Gastrocnemius medialis (tissue), 4 donors: ENCODE measurements at regions not wholly inside any gene's neighbourhood (a gene's known extent, or its start where the extent isn't known, plus 50 kb on each side); places are given as distances from the start of the nearest gene placed in this dataset.
A peak's percentile ranks its signal among the peaks of the same experiment; 100 is the strongest.

Source experiments
- ATAC-seq, 2 donors: fragments of 150-250 bp; one replicate each; pipeline ENCODE4 v1.9.1; 2016
- DNase-seq, 2 donors: peaks; one replicate each; pipeline ENCODE4 v3.0.0-alpha.2; 2019
- H3K27ac ChIP-seq, 4 donors: fragments of 200-600 bp; sonication (generic); 1 replicate in 1 of 4; 2 replicates in 3 of 4; pipeline ENCODE4 v1.5.1; 2016 to 2018; ENCODE audit warnings: mild to moderate bottlenecking in 2 of 4, moderate library complexity in 1 of 4
- H3K27me3 ChIP-seq, 3 donors: fragments of 200-600 bp; sonication (generic) in 2 of 3; 1 replicate in 1 of 3; 2 replicates in 2 of 3; pipeline versions ENCODE4 v1.5.1 to v1.6.0; 2016 to 2019; ENCODE audit warnings: mild to moderate bottlenecking in 1 of 3, moderate library complexity in 1 of 3
- H3K36me3 ChIP-seq, 2 donors: fragments of 200-600 bp; sonication (generic) in 1 of 2; one replicate each; pipeline ENCODE4 v1.5.1; 2017 to 2018
- H3K4me1 ChIP-seq, 2 donors: fragments of 200-600 bp; sonication (generic) in 1 of 2; one replicate each; pipeline ENCODE4 v1.5.1; 2016 to 2017; ENCODE audit warnings: mild to moderate bottlenecking in 2 of 2
- H3K4me3 ChIP-seq, 4 donors: fragments of 200-600 bp; sonication (generic) in 3 of 4; 1 replicate in 1 of 4; 2 replicates in 3 of 4; pipeline ENCODE4 v1.5.1; 2016 to 2019; ENCODE audit warnings: mild to moderate bottlenecking in 2 of 4
- H3K9me3 ChIP-seq, 3 donors: fragments of 200-600 bp; sonication (generic) in 2 of 3; 1 replicate in 1 of 3; 2 replicates in 2 of 3; pipeline ENCODE4 v1.5.1; 2016 to 2019
- POLR2A ChIP-seq, 2 donors: fragments of 450-650 bp; IDR thresholded peaks; one replicate each; pipeline ENCODE4 v1.6.1; 2017; ENCODE audit warnings: antibody characterized with exemption in 2 of 2, mild to moderate bottlenecking in 2 of 2, moderate library complexity in 2 of 2
- in situ Hi-C, 4 donors: fragments of 200-750 bp; cut with MboI; loops; one replicate each; pipeline versions ENCODE4 v1.15.0 to v1.8.0; 2017; ENCODE audit warnings: low sequenced_read_pairs in 4 of 4
- intact Hi-C: fragments of 100-400 bp; cut with DNase I; formaldehyde crosslinking; loops from one replicate; pipeline ENCODE4 v1.15.1; 2023; ENCODE audit warnings: low total_unique reads
- TF ChIP-seq, protein P1 (sequence below), 5 experiments: fragments of 450-650 bp in 3 of 5; fragments of 200-600 bp in 2 of 5; sonication (generic) in 2 of 5; IDR thresholded peaks in 4 of 5; conservative IDR thresholded peaks in 1 of 5; 1 replicate in 4 of 5; 2 replicates in 1 of 5; pipeline ENCODE4 v1.5.1; 2016 to 2019; ENCODE audit warnings: antibody characterized with exemption in 5 of 5, mild to moderate bottlenecking in 3 of 5, moderate library complexity in 3 of 5

DNA sequence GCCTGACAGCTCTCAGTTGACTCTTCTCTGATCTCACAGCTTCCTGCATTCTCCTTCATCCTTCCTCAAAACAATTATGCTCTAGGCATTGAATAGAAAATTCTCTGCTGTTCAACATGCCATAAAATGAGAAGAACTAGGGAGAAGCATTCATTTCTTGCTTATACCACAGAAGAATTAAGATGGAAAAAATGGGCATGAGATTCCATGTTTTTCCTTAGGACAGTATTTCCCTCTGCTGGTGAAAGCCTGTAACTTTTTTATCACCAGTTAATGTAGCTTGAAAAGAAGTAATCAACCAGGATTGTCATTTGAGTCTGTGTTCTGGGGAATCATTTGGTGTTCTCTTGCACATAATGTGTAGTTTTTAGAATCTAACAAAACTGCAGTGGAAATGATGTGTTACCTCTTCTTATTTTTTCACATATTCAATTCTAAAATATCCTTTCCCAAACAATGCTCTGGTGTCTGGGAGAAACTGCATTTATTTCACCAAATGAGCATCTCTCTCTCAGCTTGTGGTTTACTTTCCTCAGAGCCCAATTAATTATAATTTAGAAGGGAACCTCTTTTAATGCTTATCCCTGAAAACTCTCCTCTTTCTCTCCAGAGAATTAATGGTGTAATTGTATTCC lies 92.8 kb upstream of the DCBLD2 start:
- Histone ChIP-seq H3K4me1 (no peaks in the 10 kb centered on the region), H3K36me3 (no peaks in the 10 kb centered on the region), H3K27me3 (no peaks in the 10 kb centered on the region), H3K27ac (no peak overlapping the region), H3K9me3 (no peaks in the 10 kb centered on the region), H3K4me3 (no peak overlapping the region)
- in situ Hi-C loops (loop anchor here (5.0 to 10.0 kb wide), 3 partner anchors 177 to 389 kb away; no protein-coding TSS in a partner anchor), intact Hi-C loops (loop anchor here (1.0 to 5.0 kb wide), 2 partner anchors 92 to 177 kb away; partner anchors contain the start of gene DCBLD2)
- TF ChIP-seq, protein P1, sequence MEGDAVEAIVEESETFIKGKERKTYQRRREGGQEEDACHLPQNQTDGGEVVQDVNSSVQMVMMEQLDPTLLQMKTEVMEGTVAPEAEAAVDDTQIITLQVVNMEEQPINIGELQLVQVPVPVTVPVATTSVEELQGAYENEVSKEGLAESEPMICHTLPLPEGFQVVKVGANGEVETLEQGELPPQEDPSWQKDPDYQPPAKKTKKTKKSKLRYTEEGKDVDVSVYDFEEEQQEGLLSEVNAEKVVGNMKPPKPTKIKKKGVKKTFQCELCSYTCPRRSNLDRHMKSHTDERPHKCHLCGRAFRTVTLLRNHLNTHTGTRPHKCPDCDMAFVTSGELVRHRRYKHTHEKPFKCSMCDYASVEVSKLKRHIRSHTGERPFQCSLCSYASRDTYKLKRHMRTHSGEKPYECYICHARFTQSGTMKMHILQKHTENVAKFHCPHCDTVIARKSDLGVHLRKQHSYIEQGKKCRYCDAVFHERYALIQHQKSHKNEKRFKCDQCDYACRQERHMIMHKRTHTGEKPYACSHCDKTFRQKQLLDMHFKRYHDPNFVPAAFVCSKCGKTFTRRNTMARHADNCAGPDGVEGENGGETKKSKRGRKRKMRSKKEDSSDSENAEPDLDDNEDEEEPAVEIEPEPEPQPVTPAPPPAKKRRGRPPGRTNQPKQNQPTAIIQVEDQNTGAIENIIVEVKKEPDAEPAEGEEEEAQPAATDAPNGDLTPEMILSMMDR (IDR thresholded peaks at IDR 0.05 in 4 of 5, conservative IDR thresholded peaks at IDR 0.05 in 1 of 5), result peak; percentile 10 to 62 (median 54)
- no peak for TF ChIP-seq POLR2A (IDR thresholded peaks at IDR 0.05)
- DNase-seq (no peak), ATAC-seq (peak in 1 of 2 donors; percentile 65)

DNA sequence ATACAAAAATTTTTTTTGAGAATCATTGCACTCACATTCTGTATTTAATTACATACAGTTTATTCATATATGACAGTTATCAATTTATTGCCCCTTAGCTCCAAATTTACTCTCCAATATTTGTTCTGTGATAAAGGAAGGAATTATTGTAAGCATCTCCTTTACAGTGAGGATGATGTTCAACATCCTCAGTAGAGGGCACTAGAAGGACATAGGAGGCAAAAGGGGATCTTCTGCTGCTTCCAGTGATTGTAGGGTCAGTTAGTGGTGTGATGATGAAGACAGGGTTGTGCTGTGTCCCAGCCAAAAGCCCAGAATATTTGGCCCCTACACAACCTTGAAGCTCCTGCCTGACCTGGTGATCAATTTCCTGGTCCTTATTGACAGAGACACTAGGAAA lies 89.9 kb upstream of the DCBLD2 start:
- Histone ChIP-seq H3K4me3 (no peak overlapping the region), H3K36me3 (no peaks in the 10 kb centered on the region), H3K9me3 (no peaks in the 10 kb centered on the region), H3K4me1 (no peaks in the 10 kb centered on the region), H3K27me3 (no peaks in the 10 kb centered on the region), H3K27ac (no peak overlapping the region)
- DNase-seq (no peak), ATAC-seq (no peak)
- intact Hi-C loops, result loop anchor here (5.0 kb wide), 1 partner anchor 89 kb away; the partner anchor contains the start of gene DCBLD2
- TF ChIP-seq POLR2A (IDR thresholded peaks at IDR 0.05), result no peak
- TF ChIP-seq, protein P1 (IDR thresholded peaks at IDR 0.05 in 4 of 5, conservative IDR thresholded peaks at IDR 0.05 in 1 of 5), result no peak
- in situ Hi-C loops, result loop anchor here (5.0 to 10.0 kb wide), 3 partner anchors 174 to 387 kb away; no protein-coding TSS in a partner anchor

DNA sequence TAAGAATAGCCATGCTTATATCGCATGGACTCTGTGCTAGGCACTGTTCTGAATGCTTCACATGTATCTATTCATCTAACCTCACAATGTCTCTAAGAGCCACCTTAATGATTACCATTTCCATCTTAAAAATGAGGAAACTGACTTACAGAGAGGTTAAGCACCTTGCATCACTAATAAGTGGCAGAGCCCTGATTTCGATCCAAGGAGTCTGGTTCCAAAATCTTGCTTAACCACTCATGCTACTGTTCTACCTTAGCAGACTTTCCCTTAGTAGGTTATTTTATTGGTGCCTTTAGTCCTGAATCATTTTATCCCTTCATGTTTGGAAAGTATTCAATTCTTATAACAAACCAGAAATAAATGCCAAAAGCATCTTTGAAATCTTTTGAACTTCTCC lies 89.2 kb upstream of the DCBLD2 start:
- intact Hi-C loops (loop anchor here (5.0 kb wide), 1 partner anchor 88 kb away; the partner anchor contains the start of gene DCBLD2), in situ Hi-C loops (loop anchor here (5.0 to 10.0 kb wide), 3 partner anchors 173 to 386 kb away; no protein-coding TSS in a partner anchor)
- Histone ChIP-seq H3K9me3 (no peaks in the 10 kb centered on the region), H3K36me3 (no peaks in the 10 kb centered on the region), H3K4me3 (no peak overlapping the region), H3K27ac (no peak overlapping the region), H3K4me1 (no peaks in the 10 kb centered on the region), H3K27me3 (no peaks in the 10 kb centered on the region)
- TF ChIP-seq, protein P1 (IDR thresholded peaks at IDR 0.05 in 4 of 5, conservative IDR thresholded peaks at IDR 0.05 in 1 of 5), result no peak
- TF ChIP-seq POLR2A (IDR thresholded peaks at IDR 0.05), result no peak
- no peak for DNase-seq
- no peak for ATAC-seq

DNA sequence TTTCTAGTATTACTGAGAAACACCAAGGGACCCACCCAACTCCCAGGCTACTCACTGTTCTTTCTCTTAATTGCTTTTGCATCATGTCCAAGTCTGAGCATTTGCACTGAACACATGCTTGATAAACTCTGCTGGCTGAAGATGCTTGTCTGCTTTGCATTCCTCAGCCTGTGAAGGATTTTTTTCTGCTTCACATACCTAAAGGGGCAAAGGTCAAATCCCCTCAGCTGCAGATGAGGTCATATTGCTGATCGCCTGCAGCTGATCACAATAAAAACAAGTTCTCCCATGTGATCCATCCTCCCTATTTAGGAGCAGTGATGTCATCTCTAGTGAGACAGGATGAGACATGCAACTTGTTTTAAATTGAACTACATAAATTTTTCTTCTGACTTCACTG lies 84.6 kb upstream of the DCBLD2 start:
- in situ Hi-C loops (no loop called here), intact Hi-C loops (no loop called here)
- Histone ChIP-seq H3K4me3 (no peak overlapping the region), H3K9me3 (no peaks in the 10 kb centered on the region), H3K36me3 (no peaks in the 10 kb centered on the region), H3K27ac (no peak overlapping the region), H3K27me3 (no peaks in the 10 kb centered on the region), H3K4me1 (no peaks in the 10 kb centered on the region)
- ATAC-seq (no peak), DNase-seq (no peak)
- no peak for TF ChIP-seq POLR2A (IDR thresholded peaks at IDR 0.05)
- TF ChIP-seq, protein P1 (IDR thresholded peaks at IDR 0.05 in 4 of 5, conservative IDR thresholded peaks at IDR 0.05 in 1 of 5), result no peak
